ENCODE measurements at regions not wholly inside any gene's neighbourhood (a gene's known extent, or its start where the extent isn't known, plus 50 kb on each side); places are given as distances from the start of the nearest gene placed in this dataset.

DNA sequence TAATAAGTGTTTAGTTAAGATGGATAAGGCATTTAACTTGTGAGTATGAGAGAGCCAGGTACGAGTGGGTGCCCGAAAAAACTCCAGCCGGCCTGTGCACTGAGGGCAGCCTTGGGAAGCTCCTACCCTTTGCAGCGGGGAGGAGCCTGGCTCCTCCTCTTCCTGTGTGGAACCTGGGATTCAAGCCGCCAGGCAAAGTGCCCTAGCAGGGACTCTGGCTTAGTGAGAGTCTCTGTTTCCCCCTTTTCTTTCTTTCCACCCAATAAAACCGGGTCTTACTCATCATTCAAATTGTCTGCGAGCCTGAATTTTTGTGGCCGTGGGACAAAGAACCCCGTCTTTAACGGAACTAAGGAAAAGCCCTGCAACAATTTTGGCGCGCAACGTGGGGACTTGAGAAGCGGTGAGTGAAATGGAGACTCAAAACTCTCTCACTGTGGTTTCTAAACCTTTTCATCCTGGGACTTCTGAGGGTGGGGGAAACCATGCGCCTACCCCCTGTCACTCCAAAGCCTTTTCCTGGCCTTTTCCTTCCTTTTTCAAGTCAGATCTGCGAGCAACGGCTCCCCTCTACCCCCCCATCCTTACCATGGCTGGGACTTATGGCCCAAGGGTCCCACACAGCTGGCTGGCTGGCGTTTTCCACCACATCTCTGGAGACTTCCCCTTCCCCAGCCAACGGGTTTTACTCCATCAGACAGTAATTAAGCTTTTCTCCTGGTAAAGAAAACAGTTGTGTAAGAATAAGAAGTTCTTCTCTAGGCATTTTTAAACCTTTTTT lies 535.7 kb upstream of the ACO1 start (continued):
- TF ChIP-seq ZNF124 (CRISPR knock-in tag; IDR thresholded peaks at IDR 0.05), result no peak
- no peak for TF ChIP-seq MAZ (IDR thresholded peaks at IDR 0.05; ENCODE audit: borderline replicate concordance, low read depth, low read length)
- 0 out of 2 replicates have a peak, but pooled peaks have one; percentile 44 for TF ChIP-seq MAZ (CRISPR knock-in tag; IDR thresholded peaks at IDR 0.05; ENCODE audit: low read depth)
- TF ChIP-seq, protein P1, sequence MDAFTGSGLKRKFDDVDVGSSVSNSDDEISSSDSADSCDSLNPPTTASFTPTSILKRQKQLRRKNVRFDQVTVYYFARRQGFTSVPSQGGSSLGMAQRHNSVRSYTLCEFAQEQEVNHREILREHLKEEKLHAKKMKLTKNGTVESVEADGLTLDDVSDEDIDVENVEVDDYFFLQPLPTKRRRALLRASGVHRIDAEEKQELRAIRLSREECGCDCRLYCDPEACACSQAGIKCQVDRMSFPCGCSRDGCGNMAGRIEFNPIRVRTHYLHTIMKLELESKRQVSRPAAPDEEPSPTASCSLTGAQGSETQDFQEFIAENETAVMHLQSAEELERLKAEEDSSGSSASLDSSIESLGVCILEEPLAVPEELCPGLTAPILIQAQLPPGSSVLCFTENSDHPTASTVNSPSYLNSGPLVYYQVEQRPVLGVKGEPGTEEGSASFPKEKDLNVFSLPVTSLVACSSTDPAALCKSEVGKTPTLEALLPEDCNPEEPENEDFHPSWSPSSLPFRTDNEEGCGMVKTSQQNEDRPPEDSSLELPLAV (CRISPR knock-in tag; conservative IDR thresholded peaks at IDR 0.05; ENCODE audit: low read depth), result no peak
- TF ChIP-seq ZNF20 (CRISPR knock-in tag; IDR thresholded peaks at IDR 0.05), result no peak
- 0 out of 2 replicates have a peak, but pooled peaks have one; percentile 64 for TF ChIP-seq ZNF275 (CRISPR knock-in tag; IDR thresholded peaks at IDR 0.05; ENCODE audit: borderline replicate concordance)
- TF ChIP-seq ZBTB40 (IDR thresholded peaks at IDR 0.05), result no peak
- no peak; the same call in 1 of the 2 replicates for TF ChIP-seq ZBTB40 (CRISPR knock-in tag; IDR thresholded peaks at IDR 0.05)
- no peak for TF ChIP-seq MTF2 (CRISPR knock-in tag; IDR thresholded peaks at IDR 0.05; ENCODE audit: borderline replicate concordance)
- TF ChIP-seq THAP7 (CRISPR knock-in tag; IDR thresholded peaks at IDR 0.05), result no peak
- TF ChIP-seq ATF1 (CRISPR knock-in tag; IDR thresholded peaks at IDR 0.05), result no peak
